ENCODE measurements at regions not wholly inside any gene's neighbourhood (a gene's known extent, or its start where the extent isn't known, plus 50 kb on each side); places are given as distances from the start of the nearest gene placed in this dataset.
"Not testable (repeated sequence)": the region's sequence is repeated elsewhere in the genome, so short reads cannot be mapped to it uniquely, and the experiment has no call there.

- no peak for DNase-seq
Measured at GRCh38 chr3:31102196-31102879, 207.9 kb upstream of the GADL1 start.

GRCh38 chr3:31103181-31103580 is 208.7 kb upstream of the GADL1 start:
- DNase-seq = peak; percentile 64

GRCh38 chr3:31103623-31104180 is 209.2 kb upstream of the GADL1 start:
- DNase-seq = no peak

- no peak for DNase-seq
Measured at GRCh38 chr3:31105011-31105410, 210.6 kb upstream of the GADL1 start.

GRCh38 chr3:31105438-31106077 is 211.1 kb upstream of the GADL1 start:
- DNase-seq = no peak

- DNase-seq = no peak
Measured at GRCh38 chr3:31106204-31106603, 211.7 kb upstream of the GADL1 start.

GRCh38 chr3:31106912-31107311 is 212.5 kb upstream of the GADL1 start:
- DNase-seq = no peak

- no peak for DNase-seq
Measured at GRCh38 chr3:31114929-31115283, 220.4 kb upstream of the GADL1 start.

- DNase-seq = not testable (repeated sequence)
Measured at GRCh38 chr3:31115531-31115930, 221.1 kb upstream of the GADL1 start.

GRCh38 chr3:31116651-31117050 is 222.2 kb upstream of the GADL1 start:
- DNase-seq = no peak

- DNase-seq = no peak
Measured at GRCh38 chr3:31117854-31118253, 223.4 kb upstream of the GADL1 start.

GRCh38 chr3:31124373-31124772 is 229.9 kb upstream of the GADL1 start:
- no peak for DNase-seq

- DNase-seq = no peak
Measured at GRCh38 chr3:31125413-31126020, 231.1 kb upstream of the GADL1 start.

GRCh38 chr3:31129241-31129640 is 234.8 kb upstream of the GADL1 start:
- no peak for DNase-seq

GRCh38 chr3:31132132-31132769 is 237.8 kb upstream of the GADL1 start:
- no peak for DNase-seq

- DNase-seq = no peak
Measured at GRCh38 chr3:31133541-31133940, 239.1 kb upstream of the GADL1 start.

GRCh38 chr3:31135546-31135945 is 241.1 kb upstream of the GADL1 start:
- no peak for DNase-seq

- no peak for DNase-seq
Measured at GRCh38 chr3:31137718-31138465, 243.4 kb upstream of the GADL1 start.

- no peak for DNase-seq
Measured at GRCh38 chr3:31140470-31140869, 246.0 kb upstream of the GADL1 start.

- no peak for DNase-seq
Measured at GRCh38 chr3:31142139-31142538, 247.7 kb upstream of the GADL1 start.

- no peak for DNase-seq
Measured at GRCh38 chr3:31142543-31142942, 248.1 kb upstream of the GADL1 start.

GRCh38 chr3:31145062-31145461 is 250.6 kb upstream of the GADL1 start:
- DNase-seq = no peak

GRCh38 chr3:31147550-31147949 is 253.1 kb upstream of the GADL1 start:
- DNase-seq = no peak
